ENCODE measurements at regions not wholly inside any gene's neighbourhood (a gene's known extent, or its start where the extent isn't known, plus 50 kb on each side); places are given as distances from the start of the nearest gene placed in this dataset.
"Not testable (repeated sequence)": the region's sequence is repeated elsewhere in the genome, so short reads cannot be mapped to it uniquely, and the experiment has no call there.

- not testable (repeated sequence) for H3K4me3 ChIP-seq (ENCODE audit: low read depth in 1 of 2, low read length in 2 of 2); H3K27ac ChIP-seq (ENCODE audit: low read depth in 2 of 2, low read length in 1 of 2); H3K9me3 ChIP-seq (ENCODE audit: control insufficient read depth in 2 of 2, insufficient read depth in 1 of 2, low read depth in 1 of 2, low read length in 1 of 2); H3K36me3 ChIP-seq (ENCODE audit: control insufficient read depth in 2 of 2, insufficient read depth in 2 of 2, low read length in 1 of 2); H3K4me1 ChIP-seq (ENCODE audit: control insufficient read depth in 2 of 2, insufficient read depth in 2 of 2, low read length in 1 of 2); H3K27me3 ChIP-seq (ENCODE audit: control insufficient read depth in 1 of 2, insufficient read depth in 2 of 2, low read length in 2 of 2)
Measured at GRCh38 chr20:12954254-12954653, 54.5 kb upstream of the SPTLC3 start.

- Histone ChIP-seq H3K4me1 (ENCODE audit: control insufficient read depth in 2 of 2, insufficient read depth in 2 of 2, low read length in 1 of 2) (no peaks in the 10 kb centered on the region), H3K4me3 (ENCODE audit: low read depth in 1 of 2, low read length in 2 of 2) (no peak overlapping the region), H3K36me3 (ENCODE audit: control insufficient read depth in 2 of 2, insufficient read depth in 2 of 2, low read length in 1 of 2) (no peaks in the 10 kb centered on the region), H3K27ac (ENCODE audit: low read depth in 2 of 2, low read length in 1 of 2) (no peak overlapping the region), H3K27me3 (ENCODE audit: control insufficient read depth in 1 of 2, insufficient read depth in 2 of 2, low read length in 2 of 2) (no peaks in the 10 kb centered on the region), H3K9me3 (ENCODE audit: control insufficient read depth in 2 of 2, insufficient read depth in 1 of 2, low read depth in 1 of 2, low read length in 1 of 2) (no peaks in the 10 kb centered on the region)
- WGBS, 2 donors, result 74 to 79% methylated on average over 3 of the region's 3 CpGs
Measured at GRCh38 chr20:12955611-12956010, 53.2 kb upstream of the SPTLC3 start.

- Histone ChIP-seq H3K27ac (ENCODE audit: low read depth in 2 of 2, low read length in 1 of 2) (no peak overlapping the region), H3K36me3 (ENCODE audit: control insufficient read depth in 2 of 2, insufficient read depth in 2 of 2, low read length in 1 of 2) (no peaks in the 10 kb centered on the region), H3K4me3 (ENCODE audit: low read depth in 1 of 2, low read length in 2 of 2) (no peak overlapping the region), H3K4me1 (ENCODE audit: control insufficient read depth in 2 of 2, insufficient read depth in 2 of 2, low read length in 1 of 2) (no peaks in the 10 kb centered on the region), H3K27me3 (ENCODE audit: control insufficient read depth in 1 of 2, insufficient read depth in 2 of 2, low read length in 2 of 2) (no peaks in the 10 kb centered on the region), H3K9me3 (ENCODE audit: control insufficient read depth in 2 of 2, insufficient read depth in 1 of 2, low read depth in 1 of 2, low read length in 1 of 2) (no peaks in the 10 kb centered on the region)
Measured at GRCh38 chr20:12956303-12956702, 52.5 kb upstream of the SPTLC3 start.

- Histone ChIP-seq H3K4me3 (ENCODE audit: low read depth in 1 of 2, low read length in 2 of 2) (no peak overlapping the region), H3K36me3 (ENCODE audit: control insufficient read depth in 2 of 2, insufficient read depth in 2 of 2, low read length in 1 of 2) (no peaks in the 10 kb centered on the region), H3K27me3 (ENCODE audit: control insufficient read depth in 1 of 2, insufficient read depth in 2 of 2, low read length in 2 of 2) (no peaks in the 10 kb centered on the region), H3K27ac (ENCODE audit: low read depth in 2 of 2, low read length in 1 of 2) (no peak overlapping the region), H3K9me3 (ENCODE audit: control insufficient read depth in 2 of 2, insufficient read depth in 1 of 2, low read depth in 1 of 2, low read length in 1 of 2) (no peaks in the 10 kb centered on the region), H3K4me1 (ENCODE audit: control insufficient read depth in 2 of 2, insufficient read depth in 2 of 2, low read length in 1 of 2) (no peaks in the 10 kb centered on the region)
- WGBS, 2 donors, result 53 to 60% methylated on average over 2 of the region's 2 CpGs
Measured at GRCh38 chr20:12957968-12958367, 50.8 kb upstream of the SPTLC3 start.

All from esophagus (tissue), 2 donors.